Fibroblast of lung (primary cell): ENCODE measurements at regions not wholly inside any gene's neighbourhood (a gene's known extent, or its start where the extent isn't known, plus 50 kb on each side); places are given as distances from the start of the nearest gene placed in this dataset.

Experiments used
- CTCF ChIP-seq, 2 donors: IDR thresholded peaks in 1 of 2; conservative IDR thresholded peaks in 1 of 2; 1 replicate in 1 of 2; 2 replicates in 1 of 2; pipeline ENCODE4 v1.5.1; 2011 to 2012; ENCODE audit warnings: low read length in 2 of 2, control low read depth in 1 of 2, inconsistent platforms in 1 of 2, low read depth in 1 of 2, mild to moderate bottlenecking in 1 of 2
- EZH2 ChIP-seq: IDR thresholded peaks from 2 replicates; pipeline ENCODE4 v1.5.1; 2012; ENCODE audit warnings: low read length, control low read depth, mild to moderate bottlenecking; ENCODE audit errors: missing control alignments

DNA sequence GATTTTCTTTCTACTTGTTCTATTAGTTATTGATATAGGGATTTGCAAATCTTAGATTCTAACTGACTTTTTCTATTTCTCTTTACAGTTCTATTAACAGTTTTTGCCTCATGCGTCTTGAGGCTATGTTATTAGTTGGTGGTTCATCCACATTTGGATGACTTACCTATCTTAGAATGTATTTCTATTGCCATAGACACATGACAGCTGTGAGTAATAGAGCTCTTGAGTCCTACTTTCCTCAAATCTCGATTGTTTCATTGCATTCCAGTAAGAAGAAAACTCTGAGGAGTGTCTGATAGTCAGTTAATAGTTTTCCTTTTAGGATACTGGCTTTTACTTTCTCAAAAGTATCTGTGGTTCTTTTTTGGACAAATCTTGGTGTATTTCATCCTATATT lies 241.4 kb upstream of the ZNF32 start:
- TF ChIP-seq CTCF (conservative IDR thresholded peaks at IDR 0.05 in 1 of 2, IDR thresholded peaks at IDR 0.05 in 1 of 2; ENCODE audit: low read depth in 1 of 2, low read length in 2 of 2), result no peak
- no peak for TF ChIP-seq EZH2
